ENCODE measurements at regions not wholly inside any gene's neighbourhood (a gene's known extent, or its start where the extent isn't known, plus 50 kb on each side); places are given as distances from the start of the nearest gene placed in this dataset.

- TF ChIP-seq CTCF (IDR thresholded peaks at IDR 0.05): no peak
- no peak overlapping the region for H3K27ac Mint-ChIP-seq (ENCODE audit: unreplicated experiment)
- H3K4me1 Mint-ChIP-seq (ENCODE audit: unreplicated experiment): no peaks in the 10 kb centered on the region
- DNase-seq (ENCODE audit: extremely low spot score, unreplicated experiment): no peak
- H3K36me3 Mint-ChIP-seq (ENCODE audit: unreplicated experiment): no peaks in the 10 kb centered on the region
- peaks cover 11% of the 10 kb centered on the region for H3K9me3 Mint-ChIP-seq (ENCODE audit: unreplicated experiment)
- H3K4me3 Mint-ChIP-seq (ENCODE audit: unreplicated experiment): no peak overlapping the region
- H3K27me3 Mint-ChIP-seq (ENCODE audit: unreplicated experiment): no peaks in the 10 kb centered on the region
These were observed 78.0 kb upstream of the ELMO1 start for GRCh38 chr7:37526623-37527022.

GRCh38 chr7:37527109-37527508 lies 78.4 kb upstream of the ELMO1 start:
- H3K27me3 Mint-ChIP-seq (ENCODE audit: unreplicated experiment): no peaks in the 10 kb centered on the region
- DNase-seq (ENCODE audit: extremely low spot score, unreplicated experiment): no peak
- peaks cover 11% of the 10 kb centered on the region for H3K9me3 Mint-ChIP-seq (ENCODE audit: unreplicated experiment)
- TF ChIP-seq CTCF (IDR thresholded peaks at IDR 0.05): no peak
- no peaks in the 10 kb centered on the region for H3K4me1 Mint-ChIP-seq (ENCODE audit: unreplicated experiment)
- no peak overlapping the region for H3K27ac Mint-ChIP-seq (ENCODE audit: unreplicated experiment)
- H3K4me3 Mint-ChIP-seq (ENCODE audit: unreplicated experiment): no peak overlapping the region
- no peaks in the 10 kb centered on the region for H3K36me3 Mint-ChIP-seq (ENCODE audit: unreplicated experiment)

GRCh38 chr7:37531225-37531624 lies 82.6 kb upstream of the ELMO1 start:
- no peak overlapping the region for H3K4me3 Mint-ChIP-seq (ENCODE audit: unreplicated experiment)
- DNase-seq (ENCODE audit: extremely low spot score, unreplicated experiment): no peak
- H3K27me3 Mint-ChIP-seq (ENCODE audit: unreplicated experiment): no peaks in the 10 kb centered on the region
- no peak overlapping the region for H3K27ac Mint-ChIP-seq (ENCODE audit: unreplicated experiment)
- TF ChIP-seq CTCF (IDR thresholded peaks at IDR 0.05): no peak
- H3K9me3 Mint-ChIP-seq (ENCODE audit: unreplicated experiment): peaks cover 8% of the 10 kb centered on the region
- no peaks in the 10 kb centered on the region for H3K36me3 Mint-ChIP-seq (ENCODE audit: unreplicated experiment)
- no peaks in the 10 kb centered on the region for H3K4me1 Mint-ChIP-seq (ENCODE audit: unreplicated experiment)

GRCh38 chr7:37532636-37533035 lies 84.0 kb upstream of the ELMO1 start:
- Mint-ChIP-seq H3K4me1 (ENCODE audit: unreplicated experiment) (no peaks in the 10 kb centered on the region), H3K27ac (ENCODE audit: unreplicated experiment) (no peak overlapping the region), H3K27me3 (ENCODE audit: unreplicated experiment) (no peaks in the 10 kb centered on the region), H3K4me3 (ENCODE audit: unreplicated experiment) (no peak overlapping the region), H3K9me3 (ENCODE audit: unreplicated experiment) (peaks cover 8% of the 10 kb centered on the region), H3K36me3 (ENCODE audit: unreplicated experiment) (no peaks in the 10 kb centered on the region)
- no peak for DNase-seq (ENCODE audit: extremely low spot score, unreplicated experiment)
- no peak for TF ChIP-seq CTCF (IDR thresholded peaks at IDR 0.05)

GRCh38 chr7:37534893-37535610 lies 86.4 kb upstream of the ELMO1 start:
- Mint-ChIP-seq H3K27me3 (ENCODE audit: unreplicated experiment) (no peaks in the 10 kb centered on the region), H3K9me3 (ENCODE audit: unreplicated experiment) (peaks cover 4% of the 10 kb centered on the region), H3K4me1 (ENCODE audit: unreplicated experiment) (no peaks in the 10 kb centered on the region), H3K27ac (ENCODE audit: unreplicated experiment) (no peak overlapping the region), H3K4me3 (ENCODE audit: unreplicated experiment) (no peak overlapping the region), H3K36me3 (ENCODE audit: unreplicated experiment) (no peaks in the 10 kb centered on the region)
- TF ChIP-seq CTCF (IDR thresholded peaks at IDR 0.05): no peak
- DNase-seq (ENCODE audit: extremely low spot score, unreplicated experiment): no peak

All from osteocyte (in vitro differentiated cells).